ENCODE measurements at regions not wholly inside any gene's neighbourhood (a gene's known extent, or its start where the extent isn't known, plus 50 kb on each side); places are given as distances from the start of the nearest gene placed in this dataset.
A peak's percentile ranks its signal among the peaks of the same experiment; 100 is the strongest.

GRCh38 chr11:128294671-128295050 is 292.7 kb downstream of the ETS1 start:
- DNase-seq, result peak; percentile 23
- TF ChIP-seq, protein P1, sequence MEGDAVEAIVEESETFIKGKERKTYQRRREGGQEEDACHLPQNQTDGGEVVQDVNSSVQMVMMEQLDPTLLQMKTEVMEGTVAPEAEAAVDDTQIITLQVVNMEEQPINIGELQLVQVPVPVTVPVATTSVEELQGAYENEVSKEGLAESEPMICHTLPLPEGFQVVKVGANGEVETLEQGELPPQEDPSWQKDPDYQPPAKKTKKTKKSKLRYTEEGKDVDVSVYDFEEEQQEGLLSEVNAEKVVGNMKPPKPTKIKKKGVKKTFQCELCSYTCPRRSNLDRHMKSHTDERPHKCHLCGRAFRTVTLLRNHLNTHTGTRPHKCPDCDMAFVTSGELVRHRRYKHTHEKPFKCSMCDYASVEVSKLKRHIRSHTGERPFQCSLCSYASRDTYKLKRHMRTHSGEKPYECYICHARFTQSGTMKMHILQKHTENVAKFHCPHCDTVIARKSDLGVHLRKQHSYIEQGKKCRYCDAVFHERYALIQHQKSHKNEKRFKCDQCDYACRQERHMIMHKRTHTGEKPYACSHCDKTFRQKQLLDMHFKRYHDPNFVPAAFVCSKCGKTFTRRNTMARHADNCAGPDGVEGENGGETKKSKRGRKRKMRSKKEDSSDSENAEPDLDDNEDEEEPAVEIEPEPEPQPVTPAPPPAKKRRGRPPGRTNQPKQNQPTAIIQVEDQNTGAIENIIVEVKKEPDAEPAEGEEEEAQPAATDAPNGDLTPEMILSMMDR (IDR thresholded peaks at IDR 0.05), result no peak
- Mint-ChIP-seq H3K27me3 (ENCODE audit: insufficient read depth) (no peaks in the 10 kb centered on the region), H3K36me3 (ENCODE audit: low read depth) (no peaks in the 10 kb centered on the region), H3K9me3 (no peaks in the 10 kb centered on the region), H3K4me3 (no peak overlapping the region), H3K4me1 (ENCODE audit: low read depth) (peaks cover 45% of the 10 kb centered on the region), H3K27ac (0 out of 2 replicates have a peak overlapping the region, but pooled peaks have one; percentile 13)

- Mint-ChIP-seq H3K9me3 (no peaks in the 10 kb centered on the region), H3K36me3 (ENCODE audit: low read depth) (no peaks in the 10 kb centered on the region), H3K27ac (0 out of 2 replicates have a peak overlapping the region, but pooled peaks have one; percentile 13), H3K27me3 (ENCODE audit: insufficient read depth) (no peaks in the 10 kb centered on the region), H3K4me1 (ENCODE audit: low read depth) (peaks cover 40% of the 10 kb centered on the region), H3K4me3 (no peak overlapping the region)
- DNase-seq, result no peak
- TF ChIP-seq, protein P1 (IDR thresholded peaks at IDR 0.05), result no peak
Measured at GRCh38 chr11:128294001-128294670, 293.2 kb downstream of the ETS1 start.

- no peak overlapping the region for H3K27ac Mint-ChIP-seq
Measured at GRCh38 chr11:128291835-128292234, 295.5 kb downstream of the ETS1 start.

DNA sequence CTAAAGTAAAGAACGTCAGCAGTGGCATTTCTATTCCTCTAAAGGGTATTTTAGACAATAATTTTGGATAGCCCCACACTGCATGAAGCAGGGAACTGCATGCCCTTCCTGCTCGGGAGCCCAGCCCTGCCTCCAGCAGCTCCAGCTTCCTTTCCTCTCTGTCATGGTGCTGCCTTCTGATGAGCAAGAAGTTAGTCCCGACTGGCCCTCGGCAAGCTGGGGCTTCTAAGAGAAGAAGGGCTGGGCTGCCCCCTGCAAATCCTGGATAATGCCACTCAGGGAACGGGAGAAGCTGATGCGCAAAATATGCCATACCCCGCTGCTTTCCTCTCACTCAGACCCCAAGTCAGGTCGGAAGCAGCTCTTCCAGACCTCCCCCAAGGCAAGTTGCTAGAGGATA is 296.4 kb downstream of the ETS1 start:
- TF ChIP-seq, protein P1 (IDR thresholded peaks at IDR 0.05), result no peak
- no peaks in the 10 kb centered on the region for H3K27me3 Mint-ChIP-seq (ENCODE audit: insufficient read depth)
- DNase-seq, result no peak
- no peaks in the 10 kb centered on the region for H3K36me3 Mint-ChIP-seq (ENCODE audit: low read depth)
- peaks cover 30% of the 10 kb centered on the region for H3K4me1 Mint-ChIP-seq (ENCODE audit: low read depth)
- no peak overlapping the region for H3K27ac Mint-ChIP-seq
- H3K4me3 Mint-ChIP-seq, result no peak overlapping the region
- H3K9me3 Mint-ChIP-seq, result no peaks in the 10 kb centered on the region

More at GRCh38 chr11:128291835-128292234, 295.5 kb downstream of the ETS1 start:
- H3K9me3 Mint-ChIP-seq, result no peaks in the 10 kb centered on the region
- TF ChIP-seq, protein P1 (IDR thresholded peaks at IDR 0.05), result no peak
- peaks cover 30% of the 10 kb centered on the region for H3K4me1 Mint-ChIP-seq (ENCODE audit: low read depth)
- no peak for DNase-seq
- no peaks in the 10 kb centered on the region for H3K36me3 Mint-ChIP-seq (ENCODE audit: low read depth)
- no peak overlapping the region for H3K4me3 Mint-ChIP-seq
- H3K27me3 Mint-ChIP-seq (ENCODE audit: insufficient read depth), result no peaks in the 10 kb centered on the region

DNA sequence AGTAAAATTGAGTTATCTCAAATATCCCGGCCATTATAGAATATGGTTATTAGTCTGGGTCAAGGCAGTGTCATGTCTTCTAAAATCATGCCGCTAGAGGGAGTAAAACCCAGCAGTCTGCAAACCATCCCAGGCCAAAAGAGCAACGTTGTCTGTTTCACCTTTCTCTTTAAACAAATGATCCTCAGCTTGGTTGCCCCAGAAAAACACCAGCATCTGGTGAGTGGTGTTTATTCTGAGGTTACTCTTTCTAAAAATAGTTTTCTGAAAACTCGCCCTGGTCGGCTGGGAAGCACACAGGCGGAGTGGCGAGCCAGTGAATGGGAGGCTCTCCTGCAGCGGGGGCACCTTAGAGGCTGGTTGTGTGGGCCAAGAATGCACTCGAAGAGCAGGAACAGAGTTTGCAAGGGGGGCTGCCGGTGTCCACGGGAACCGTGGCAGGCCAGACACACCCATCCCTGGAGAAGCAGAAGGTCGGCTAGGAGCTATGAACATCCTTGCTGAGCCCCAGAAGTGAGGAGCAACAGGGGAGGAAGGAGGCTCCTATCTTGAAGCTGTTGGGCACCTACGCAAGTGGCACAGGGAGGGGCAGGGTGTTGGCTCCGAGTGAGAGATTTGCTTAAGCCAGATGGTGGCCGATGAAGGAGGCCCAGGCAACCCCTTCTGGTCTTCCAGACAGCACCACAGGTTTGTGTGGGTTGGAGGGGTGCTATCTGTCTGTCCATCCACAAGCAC is 297.1 kb downstream of the ETS1 start:
- H3K4me1 Mint-ChIP-seq (ENCODE audit: low read depth), result peaks cover 25% of the 10 kb centered on the region
- peak overlapping the region; percentile 55 for H3K4me3 Mint-ChIP-seq
- H3K27ac Mint-ChIP-seq, result peak overlapping the region; percentile 69
- no peaks in the 10 kb centered on the region for H3K36me3 Mint-ChIP-seq (ENCODE audit: low read depth)
- TF ChIP-seq, protein P1 (IDR thresholded peaks at IDR 0.05), result peak; percentile 97
- no peaks in the 10 kb centered on the region for H3K27me3 Mint-ChIP-seq (ENCODE audit: insufficient read depth)
- H3K9me3 Mint-ChIP-seq, result no peaks in the 10 kb centered on the region
- DNase-seq, result peak; percentile 85
